GM12891 (cell line): ENCODE measurements at regions not wholly inside any gene's neighbourhood (a gene's known extent, or its start where the extent isn't known, plus 50 kb on each side); places are given as distances from the start of the nearest gene placed in this dataset.

Experiments
- POLR2A ChIP-seq: IDR thresholded peaks from 2 replicates; pipeline ENCODE4 v1.6.1; 2011; ENCODE audit warnings: low read depth, low read length, control low read depth
- POLR2AphosphoS5 ChIP-seq: IDR thresholded peaks from 2 replicates; pipeline ENCODE4 v1.6.1; 2011; ENCODE audit warnings: low read depth, low read length, control low read depth
- POU2F2 ChIP-seq: IDR thresholded peaks from 2 replicates; pipeline ENCODE4 v1.6.1; 2011; ENCODE audit warnings: low read depth, mild to moderate bottlenecking, control low read depth, low read length, moderate library complexity
- TAF1 ChIP-seq: IDR thresholded peaks from 2 replicates; pipeline ENCODE4 v1.6.1; 2011; ENCODE audit warnings: low read depth, low read length, control low read depth

GRCh38 chr6:51335543-51335942 is 516.9 kb downstream of the TFAP2B start:
- TF ChIP-seq POLR2A (no peak), POLR2AphosphoS5 (no peak), TAF1 (no peak), POU2F2 (no peak)
